HG02938 (cell line): ENCODE measurements at regions not wholly inside any gene's neighbourhood (a gene's known extent, or its start where the extent isn't known, plus 50 kb on each side); places are given as distances from the start of the nearest gene placed in this dataset.
"Not testable (repeated sequence)": the region's sequence is repeated elsewhere in the genome, so short reads cannot be mapped to it uniquely, and the experiment has no call there.

Experiments
- ATAC-seq: cut with Tn5 transposase; IDR thresholded peaks from one replicate; pipeline ENCODE4 v1.9.1; 2021; ENCODE audit warnings: mild to moderate bottlenecking, moderate library complexity; ENCODE audit not compliant: unreplicated experiment

GRCh38 chr19:28638445-28638844 is 574.5 kb downstream of the UQCRFS1 start:
- ATAC-seq: no peak

GRCh38 chr19:28636706-28637105 is 576.2 kb downstream of the UQCRFS1 start:
- ATAC-seq: no peak

GRCh38 chr19:28636016-28636629 is 576.8 kb downstream of the UQCRFS1 start:
- no peak for ATAC-seq

GRCh38 chr19:28634837-28635236 is 578.1 kb downstream of the UQCRFS1 start:
- no peak for ATAC-seq

- ATAC-seq: no peak
These were observed 579.0 kb downstream of the UQCRFS1 start for GRCh38 chr19:28634019-28634328.

GRCh38 chr19:28633319-28634018 is 579.5 kb downstream of the UQCRFS1 start:
- no peak for ATAC-seq

- ATAC-seq: no peak
These were observed 580.4 kb downstream of the UQCRFS1 start for GRCh38 chr19:28632371-28633080.

GRCh38 chr19:28631961-28632360 is 581.0 kb downstream of the UQCRFS1 start:
- no peak for ATAC-seq

- ATAC-seq: no peak
These were observed 585.3 kb downstream of the UQCRFS1 start for GRCh38 chr19:28627669-28628068.

- ATAC-seq: not testable (repeated sequence)
These were observed 586.5 kb downstream of the UQCRFS1 start for GRCh38 chr19:28626407-28626806.

GRCh38 chr19:28619816-28620429 is 593.0 kb downstream of the UQCRFS1 start:
- no peak for ATAC-seq

- ATAC-seq: no peak
These were observed 594.4 kb downstream of the UQCRFS1 start for GRCh38 chr19:28618504-28618903.

- ATAC-seq: no peak
These were observed 597.0 kb downstream of the UQCRFS1 start for GRCh38 chr19:28615966-28616365.

- no peak for ATAC-seq
These were observed 597.4 kb downstream of the UQCRFS1 start for GRCh38 chr19:28615546-28615916.

- no peak for ATAC-seq
These were observed 598.1 kb downstream of the UQCRFS1 start for GRCh38 chr19:28614634-28615545.

- no peak for ATAC-seq
These were observed 600.6 kb downstream of the UQCRFS1 start for GRCh38 chr19:28612275-28612769.

- ATAC-seq: not testable (repeated sequence)
These were observed 601.6 kb downstream of the UQCRFS1 start for GRCh38 chr19:28611227-28611914.

GRCh38 chr19:28610731-28611130 is 602.2 kb downstream of the UQCRFS1 start:
- ATAC-seq: no peak

GRCh38 chr19:28609944-28610343 is 603.0 kb downstream of the UQCRFS1 start:
- no peak for ATAC-seq
